Uterus (tissue), 2 donors: ENCODE measurements at regions not wholly inside any gene's neighbourhood (a gene's known extent, or its start where the extent isn't known, plus 50 kb on each side); places are given as distances from the start of the nearest gene placed in this dataset.

Source experiments
- CTCF ChIP-seq, 4 experiments: fragments of 200-600 bp in 2 of 4; fragments of 450-650 bp in 2 of 4; sonication (generic) in 2 of 4; IDR thresholded peaks; one replicate each; pipeline ENCODE4 v1.5.1; 2016 to 2019; ENCODE audit warnings: antibody characterized with exemption in 4 of 4, mild to moderate bottlenecking in 2 of 4, moderate library complexity in 1 of 4
- POLR2A ChIP-seq, 2 donors: fragments of 450-650 bp; IDR thresholded peaks; one replicate each; pipeline ENCODE4 v1.6.1; 2016; ENCODE audit warnings: antibody characterized with exemption in 2 of 2, mild to moderate bottlenecking in 1 of 2, moderate library complexity in 1 of 2

DNA sequence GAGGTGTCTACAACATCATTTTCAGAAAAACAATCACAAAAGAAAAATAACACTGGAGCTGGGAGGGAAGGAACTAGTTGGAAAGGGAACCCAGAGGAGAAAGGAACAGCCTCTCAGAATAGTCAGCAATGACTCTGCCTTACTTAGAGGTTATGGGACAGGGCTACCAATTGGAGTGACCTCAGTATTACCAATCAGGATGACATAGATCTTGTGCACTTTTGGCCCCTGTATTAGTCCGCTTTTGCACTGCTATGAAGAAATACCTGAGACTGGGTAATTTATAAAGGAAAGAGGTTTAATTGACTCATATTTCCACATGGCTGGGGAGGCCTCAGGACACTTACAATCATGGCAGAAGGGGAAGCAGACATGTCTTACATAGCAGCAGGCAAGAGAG is 99.7 kb upstream of the SDK1 start:
- no peak for TF ChIP-seq CTCF (IDR thresholded peaks at IDR 0.05)
- no peak for TF ChIP-seq POLR2A (IDR thresholded peaks at IDR 0.05)
